GM12878 (cell line): ENCODE measurements at regions not wholly inside any gene's neighbourhood (a gene's known extent, or its start where the extent isn't known, plus 50 kb on each side); places are given as distances from the start of the nearest gene placed in this dataset.

ENCODE experiments used
- ATAC-seq: fragments of 200-7000 bp; cut with Tn5 transposase; 3 replicates; pipeline ENCODE4 v1.9.1; 2020; ENCODE audit warnings: mild to moderate bottlenecking, moderate library complexity
- BruUV-seq: library from RNA; stranded (reverse); fragments of 400-500 nt; replicated peaks from 2 replicates; lab custom pipeline; 2021; lab: Mats Ljungman, UMichigan
- CTCF ChIA-PET: fragments of 300-600 bp; sonication (Branson Sonifier 250); formaldehyde crosslinking; extraction: SDS; loops from one replicate; lab custom pipeline; 2021; ENCODE audit warnings: inconsistent platforms; lab: Yijun Ruan, JAX
- POLR2A ChIA-PET: fragments of 350-600 bp; formaldehyde crosslinking; extraction: SDS; loops from one replicate; lab custom pipeline; 2021; ENCODE audit warnings: inconsistent platforms; lab: Charles Lee
- RAD21 ChIA-PET: fragments of 300-600 bp; sonication (Branson Sonifier 250); formaldehyde crosslinking; loops from one replicate; lab custom pipeline; 2023; ENCODE audit warnings: antibody characterized with exemption; ENCODE audit not compliant: unreplicated experiment; lab: Charles Lee
- SMC1A ChIA-PET: fragments of 300-600 bp; sonication (Branson Sonifier 250); formaldehyde crosslinking; loops from one replicate; lab custom pipeline; 2023; ENCODE audit not compliant: unreplicated experiment, uncharacterized antibody; lab: Charles Lee
- DNase-seq: peaks from one replicate; pipeline ENCODE4 v3.0.0-alpha.2; 2011; ENCODE audit warnings: low read depth, low spot score
- FAIRE-seq: peaks from 3 replicates; lab custom pipeline; 2011; peaks lifted over from hg19 to GRCh38; lab: Jason Lieb, UNC
- H2AFZ ChIP-seq: 2 replicates; pipeline ENCODE4 v1.6.0; 2011; ENCODE audit warnings: low read depth, low read length, control low read depth; ENCODE audit not compliant: control insufficient read depth
- H3K27ac ChIP-seq: 2 replicates; pipeline ENCODE4 v1.5.1; 2011; ENCODE audit warnings: control low read depth; ENCODE audit not compliant: control insufficient read depth, insufficient read depth
- H3K27me3 ChIP-seq, 2 experiments: replicated peaks in 1 of 2; 2 replicates each; pipeline versions ENCODE4 v1.6.0 to v1.6.1; 2011; ENCODE audit warnings: low read length in 1 of 2; ENCODE audit not compliant: control insufficient read depth in 2 of 2, insufficient read depth in 2 of 2
- H3K36me3 ChIP-seq, 2 experiments: 2 replicates each; pipeline ENCODE4 v1.5.1; 2011; ENCODE audit warnings: low read length in 1 of 2; ENCODE audit not compliant: control insufficient read depth in 2 of 2, insufficient read depth in 2 of 2
- H3K4me1 ChIP-seq: 2 replicates; pipeline ENCODE4 v1.6.1; 2011; ENCODE audit warnings: mild to moderate bottlenecking, low read length, moderate library complexity, mixed read lengths; ENCODE audit not compliant: control insufficient read depth, insufficient read depth
- H3K4me2 ChIP-seq: 2 replicates; pipeline ENCODE4 v1.6.0; 2011; ENCODE audit warnings: control low read depth; ENCODE audit not compliant: control insufficient read depth, insufficient read depth
- H3K4me3 ChIP-seq: fragments of 200-600 bp; sonication (generic); 2 replicates; pipeline ENCODE4 v1.5.1; 2016
- H3K79me2 ChIP-seq: 2 replicates; pipeline ENCODE4 v1.6.0; 2011; ENCODE audit warnings: low read length; ENCODE audit not compliant: control insufficient read depth, insufficient read depth
- H3K9ac ChIP-seq: 2 replicates; pipeline ENCODE4 v1.8.0; 2011; ENCODE audit warnings: low read length, control low read depth, mixed read lengths; ENCODE audit not compliant: control insufficient read depth, insufficient read depth
- H3K9me3 ChIP-seq: replicated peaks from 3 replicates; pipeline ENCODE4 v1.5.1; 2011; ENCODE audit warnings: mild to moderate bottlenecking, low read length; ENCODE audit not compliant: control insufficient read depth, insufficient read depth
- H4K20me1 ChIP-seq: 2 replicates; pipeline ENCODE4 v1.6.0; 2011; ENCODE audit not compliant: control insufficient read depth, insufficient read depth
- CHD1 ChIP-seq: IDR thresholded peaks from 2 replicates; pipeline ENCODE4 v1.6.1; 2012; ENCODE audit warnings: low read depth, low read length, improper control_type of control experiment
- LARP7 ChIP-seq: fragments of 450-650 bp; IDR thresholded peaks from 2 replicates; pipeline ENCODE4 v1.6.1; 2017; ENCODE audit warnings: mild to moderate bottlenecking
- MXI1 ChIP-seq: fragments of 150-350 bp; IDR thresholded peaks from 2 replicates; pipeline ENCODE4 v1.6.1; 2011; ENCODE audit warnings: low read depth, mild to moderate bottlenecking, inconsistent platforms, low read length, improper control_type of control experiment
- PKNOX1 ChIP-seq: fragments of 450-650 bp; IDR thresholded peaks from 2 replicates; pipeline ENCODE4 v1.6.1; 2016; ENCODE audit warnings: mild to moderate bottlenecking
- TCF7 ChIP-seq: IDR thresholded peaks from 2 replicates; pipeline ENCODE4 v1.6.1; 2014; ENCODE audit warnings: antibody characterized with exemption, borderline replicate concordance
- WGBS: methylation state at CpG from one replicate; pipeline ENCODE4 v1.1.6; 2016; ENCODE audit warnings: low lambda C conversion rate; ENCODE audit not compliant: insufficient replicate concordance, insufficient coverage; ENCODE audit errors: missing lambda C conversion rate; 5-methylcytosine and 5-hydroxymethylcytosine counted together
- in situ Hi-C: fragments of 300-500 bp; cut with MboI; formaldehyde crosslinking; loops from 9 replicates; pipeline ENCODE4 v1.14.3; 2018; ENCODE audit warnings: mixed read lengths
- intact Hi-C: fragments of 100-400 bp; cut with micrococcal nuclease; formaldehyde crosslinking; loops from one replicate; pipeline ENCODE4 v1.14.2; 2022; ENCODE audit not compliant: unreplicated experiment
- TF ChIP-seq, protein P1 (sequence below): fragments of 450-650 bp; IDR thresholded peaks from 2 replicates; pipeline ENCODE4 v1.6.1; 2018; ENCODE audit warnings: mild to moderate bottlenecking, low read depth, moderate library complexity; ENCODE audit not compliant: partially characterized antibody

DNA sequence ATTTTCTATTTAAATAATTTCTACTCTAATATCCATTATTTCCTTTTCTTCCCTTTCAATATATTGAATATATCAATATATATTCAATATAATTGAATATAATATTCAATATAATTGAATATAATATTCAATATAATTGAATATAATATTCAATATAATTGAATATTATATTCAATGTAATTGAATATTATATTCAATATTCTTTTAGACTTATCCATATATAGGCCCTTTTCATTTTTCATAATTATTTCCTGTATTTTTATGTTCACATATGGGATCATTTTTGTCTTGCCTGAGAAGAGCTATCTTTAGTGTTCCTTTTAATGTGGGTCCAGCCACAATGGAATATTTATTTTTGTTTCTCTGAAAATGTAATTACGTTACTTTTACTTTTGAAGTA, 88.9 kb upstream of the ESRRB start:
- no peak overlapping the region for H2AFZ ChIP-seq
- H3K4me3 ChIP-seq = no peak overlapping the region
- no peaks in the 10 kb centered on the region for H3K36me3 ChIP-seq
- no peak overlapping the region for H3K27ac ChIP-seq
- no peaks in the 10 kb centered on the region for H3K9me3 ChIP-seq
- H3K79me2 ChIP-seq = no peaks in the 10 kb centered on the region
- no peak for FAIRE-seq
- no peak overlapping the region for H3K4me2 ChIP-seq
- TF ChIP-seq MXI1 = no peak
- TF ChIP-seq, protein P1, sequence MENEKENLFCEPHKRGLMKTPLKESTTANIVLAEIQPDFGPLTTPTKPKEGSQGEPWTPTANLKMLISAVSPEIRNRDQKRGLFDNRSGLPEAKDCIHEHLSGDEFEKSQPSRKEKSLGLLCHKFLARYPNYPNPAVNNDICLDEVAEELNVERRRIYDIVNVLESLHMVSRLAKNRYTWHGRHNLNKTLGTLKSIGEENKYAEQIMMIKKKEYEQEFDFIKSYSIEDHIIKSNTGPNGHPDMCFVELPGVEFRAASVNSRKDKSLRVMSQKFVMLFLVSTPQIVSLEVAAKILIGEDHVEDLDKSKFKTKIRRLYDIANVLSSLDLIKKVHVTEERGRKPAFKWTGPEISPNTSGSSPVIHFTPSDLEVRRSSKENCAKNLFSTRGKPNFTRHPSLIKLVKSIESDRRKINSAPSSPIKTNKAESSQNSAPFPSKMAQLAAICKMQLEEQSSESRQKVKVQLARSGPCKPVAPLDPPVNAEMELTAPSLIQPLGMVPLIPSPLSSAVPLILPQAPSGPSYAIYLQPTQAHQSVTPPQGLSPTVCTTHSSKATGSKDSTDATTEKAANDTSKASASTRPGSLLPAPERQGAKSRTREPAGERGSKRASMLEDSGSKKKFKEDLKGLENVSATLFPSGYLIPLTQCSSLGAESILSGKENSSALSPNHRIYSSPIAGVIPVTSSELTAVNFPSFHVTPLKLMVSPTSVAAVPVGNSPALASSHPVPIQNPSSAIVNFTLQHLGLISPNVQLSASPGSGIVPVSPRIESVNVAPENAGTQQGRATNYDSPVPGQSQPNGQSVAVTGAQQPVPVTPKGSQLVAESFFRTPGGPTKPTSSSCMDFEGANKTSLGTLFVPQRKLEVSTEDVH = no peak
- TF ChIP-seq TCF7 = no peak
- TF ChIP-seq CHD1 = no peak
- no peak for TF ChIP-seq PKNOX1
- TF ChIP-seq LARP7 = no peak
- TF ChIP-seq, all 136 proteins: peak for 0
- BruUV-seq = no TSS peak
- no peak for ATAC-seq
- no peaks in the 10 kb centered on the region for H3K27me3 ChIP-seq
- ChIA-PET RAD21 (no interaction called here), CTCF (no interaction called here), SMC1A (interaction anchor here (0.9 to 1.0 kb wide), 2 partner anchors 23 to 102 kb away, joined by 3 read pairs; no protein-coding TSS in a partner anchor), POLR2A (no interaction called here)
- WGBS = 6% methylated on average over 1 of the region's 1 CpG
- no peaks in the 10 kb centered on the region for H3K4me1 ChIP-seq
- H3K9ac ChIP-seq = no peak overlapping the region
- H4K20me1 ChIP-seq = no peaks in the 10 kb centered on the region
- intact Hi-C loops = no loop called here
- in situ Hi-C loops = no loop called here
- DNase-seq = no peak
